ENCODE measurements at regions not wholly inside any gene's neighbourhood (a gene's known extent, or its start where the extent isn't known, plus 50 kb on each side); places are given as distances from the start of the nearest gene placed in this dataset.

DNA sequence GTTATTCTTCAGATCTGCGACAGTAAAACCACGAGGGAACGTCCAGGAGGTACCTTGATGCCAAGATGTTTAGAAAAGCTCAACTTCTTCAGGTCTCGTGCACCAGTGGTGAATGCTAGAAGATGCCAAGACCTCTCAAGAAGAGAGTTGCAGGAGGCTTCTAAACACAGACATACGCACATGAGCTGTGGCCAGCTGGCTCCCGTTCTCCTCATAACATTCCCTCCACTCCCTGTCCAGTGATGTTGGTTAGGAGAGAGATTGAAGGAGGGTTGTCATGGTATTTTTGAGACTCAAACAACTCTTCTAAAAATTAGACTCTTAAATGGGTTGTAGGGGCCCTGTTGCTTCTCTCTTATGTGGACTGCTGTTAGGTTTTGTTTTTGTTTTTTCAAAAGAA lies 184.3 kb downstream of the QDPR start:
- TF ChIP-seq, protein P1, sequence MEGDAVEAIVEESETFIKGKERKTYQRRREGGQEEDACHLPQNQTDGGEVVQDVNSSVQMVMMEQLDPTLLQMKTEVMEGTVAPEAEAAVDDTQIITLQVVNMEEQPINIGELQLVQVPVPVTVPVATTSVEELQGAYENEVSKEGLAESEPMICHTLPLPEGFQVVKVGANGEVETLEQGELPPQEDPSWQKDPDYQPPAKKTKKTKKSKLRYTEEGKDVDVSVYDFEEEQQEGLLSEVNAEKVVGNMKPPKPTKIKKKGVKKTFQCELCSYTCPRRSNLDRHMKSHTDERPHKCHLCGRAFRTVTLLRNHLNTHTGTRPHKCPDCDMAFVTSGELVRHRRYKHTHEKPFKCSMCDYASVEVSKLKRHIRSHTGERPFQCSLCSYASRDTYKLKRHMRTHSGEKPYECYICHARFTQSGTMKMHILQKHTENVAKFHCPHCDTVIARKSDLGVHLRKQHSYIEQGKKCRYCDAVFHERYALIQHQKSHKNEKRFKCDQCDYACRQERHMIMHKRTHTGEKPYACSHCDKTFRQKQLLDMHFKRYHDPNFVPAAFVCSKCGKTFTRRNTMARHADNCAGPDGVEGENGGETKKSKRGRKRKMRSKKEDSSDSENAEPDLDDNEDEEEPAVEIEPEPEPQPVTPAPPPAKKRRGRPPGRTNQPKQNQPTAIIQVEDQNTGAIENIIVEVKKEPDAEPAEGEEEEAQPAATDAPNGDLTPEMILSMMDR (IDR thresholded peaks at IDR 0.05): no peak
- TF ChIP-seq POLR2AphosphoS5 (IDR thresholded peaks at IDR 0.05): no peak

All from breast epithelium (tissue), 3 donors.